ENCODE measurements at regions not wholly inside any gene's neighbourhood (a gene's known extent, or its start where the extent isn't known, plus 50 kb on each side); places are given as distances from the start of the nearest gene placed in this dataset.

GRCh38 chr2:240236217-240237111 lies 96.0 kb upstream of the OTOS start:
- H3K4me3 ChIP-seq (ENCODE audit: low read depth, low read length), result no peak overlapping the region
- TF ChIP-seq CTCF (IDR thresholded peaks at IDR 0.05; ENCODE audit: low read depth, low read length, missing control alignments), result no peak
- DNase-seq (ENCODE audit: low read depth), result no peak

- TF ChIP-seq CTCF (IDR thresholded peaks at IDR 0.05; ENCODE audit: low read depth, low read length, missing control alignments), result no peak
- H3K4me3 ChIP-seq (ENCODE audit: low read depth, low read length), result no peak overlapping the region
- no peak for DNase-seq (ENCODE audit: low read depth)
Observed at GRCh38 chr2:240237609-240238174, 97.2 kb upstream of the OTOS start.

- H3K4me3 ChIP-seq (ENCODE audit: low read depth, low read length), result no peak overlapping the region
- TF ChIP-seq CTCF (IDR thresholded peaks at IDR 0.05; ENCODE audit: low read depth, low read length, missing control alignments), result no peak
- no peak for DNase-seq (ENCODE audit: low read depth)
Observed at GRCh38 chr2:240238201-240238600, 97.7 kb upstream of the OTOS start.

- no peak for DNase-seq (ENCODE audit: low read depth)
- TF ChIP-seq CTCF (IDR thresholded peaks at IDR 0.05; ENCODE audit: low read depth, low read length, missing control alignments), result no peak
- H3K4me3 ChIP-seq (ENCODE audit: low read depth, low read length), result no peak overlapping the region
Observed at GRCh38 chr2:240238786-240239185, 98.3 kb upstream of the OTOS start.

- TF ChIP-seq CTCF (IDR thresholded peaks at IDR 0.05; ENCODE audit: low read depth, low read length, missing control alignments), result no peak
- no peak for DNase-seq (ENCODE audit: low read depth)
- H3K4me3 ChIP-seq (ENCODE audit: low read depth, low read length), result no peak overlapping the region
Observed at GRCh38 chr2:240239325-240239724, 98.9 kb upstream of the OTOS start.

GRCh38 chr2:240240017-240240734 lies 99.7 kb upstream of the OTOS start:
- no peak for DNase-seq (ENCODE audit: low read depth)
- no peak overlapping the region for H3K4me3 ChIP-seq (ENCODE audit: low read depth, low read length)
- TF ChIP-seq CTCF (IDR thresholded peaks at IDR 0.05; ENCODE audit: low read depth, low read length, missing control alignments), result no peak
